A549 (cell line): ENCODE measurements at regions not wholly inside any gene's neighbourhood (a gene's known extent, or its start where the extent isn't known, plus 50 kb on each side); places are given as distances from the start of the nearest gene placed in this dataset.

Experiments
- ATAC-seq, 2 experiments: fragments of 200-7000 bp in 1 of 2; fragments of >200 bp in 1 of 2; cut with Nextera tagmentation in 1 of 2; cut with Tn5 transposase in 1 of 2; 3 replicates each; pipeline versions ENCODE4 v1.8.0 to v1.9.1; 2018 to 2020; ENCODE audit warnings: mild to moderate bottlenecking in 1 of 2, moderate library complexity in 1 of 2
- CTCF ChIA-PET: fragments of 300-600 bp; sonication (Branson Sonifier 250); formaldehyde crosslinking; extraction: SDS; loops from one replicate; lab custom pipeline; 2021; ENCODE audit warnings: antibody characterized with exemption, inconsistent platforms; lab: Yijun Ruan, JAX
- POLR2A ChIA-PET: fragments of 350-600 bp; formaldehyde crosslinking; extraction: SDS; loops from one replicate; lab custom pipeline; 2021; ENCODE audit warnings: antibody characterized with exemption, inconsistent platforms; lab: Yijun Ruan, JAX
- DNase-seq, 2 experiments: peaks; one replicate each; pipeline versions ENCODE4 v3.0.0 to v3.0.0-alpha.2; 2011 to 2016; ENCODE audit warnings: low read depth in 1 of 2, low spot score in 1 of 2
- FAIRE-seq: peaks from 2 replicates; lab custom pipeline; 2011; peaks lifted over from hg19 to GRCh38; lab: Jason Lieb, UNC
- H3K27ac ChIP-seq, 2 experiments: fragments of >200 bp; sonication (Bioruptor Twin); formaldehyde crosslinking; 3 replicates each; pipeline ENCODE4 v1.5.1; 2016 to 2017
- H3K4me1 ChIP-seq: fragments of >200 bp; sonication (Bioruptor Twin); formaldehyde crosslinking; 3 replicates; pipeline ENCODE4 v1.6.1; 2016
- H3K4me2 ChIP-seq: fragments of >200 bp; sonication (Bioruptor Twin); formaldehyde crosslinking; 3 replicates; pipeline ENCODE4 v1.6.1; 2016
- H3K4me3 ChIP-seq: fragments of >200 bp; sonication (Bioruptor Twin); formaldehyde crosslinking; 3 replicates; pipeline ENCODE4 v1.5.1; 2016
- H3K9me3 ChIP-seq: fragments of >200 bp; sonication (Bioruptor Twin); formaldehyde crosslinking; 3 replicates; pipeline ENCODE4 v1.6.1; 2016
- CBX2 ChIP-seq: fragments of 200-600 bp; sonication (generic); IDR thresholded peaks from 2 replicates; pipeline ENCODE4 v1.6.1; 2016; ENCODE audit warnings: low read depth, mild to moderate bottlenecking, borderline replicate concordance
- ELK1 ChIP-seq: fragments of 150-350 bp; IDR thresholded peaks from 2 replicates; pipeline ENCODE4 v1.6.1; 2014; ENCODE audit warnings: low read depth, mild to moderate bottlenecking, low read length
- EP300 ChIP-seq, 2 experiments: fragments of >200 bp; sonication (Bioruptor Twin); formaldehyde crosslinking; IDR thresholded peaks; 2 replicates in 1 of 2; 3 replicates in 1 of 2; pipeline ENCODE4 v1.6.1; 2016 to 2017
- ESRRA ChIP-seq: fragments of 150-350 bp; IDR thresholded peaks from 2 replicates; pipeline ENCODE4 v1.6.1; 2014; ENCODE audit warnings: mild to moderate bottlenecking, low read length, borderline replicate concordance
- FOSB ChIP-seq: fragments of 250-450 bp; sonication (Bioruptor Pico); IDR thresholded peaks from 2 replicates; pipeline ENCODE4 v1.5.0; 2020; ENCODE audit warnings: mild to moderate bottlenecking, moderate library complexity
- HDAC2 ChIP-seq: fragments of 200-600 bp; sonication (generic); IDR thresholded peaks from 2 replicates; pipeline ENCODE4 v1.6.1; 2016
- HEYL ChIP-seq: fragments of 250-450 bp; sonication (Bioruptor Pico); IDR thresholded peaks from 2 replicates; pipeline ENCODE4 v1.8.0; 2021; ENCODE audit warnings: mild to moderate bottlenecking, moderate library complexity
- JUN ChIP-seq, 2 experiments: fragments of >200 bp; sonication (Bioruptor Twin); formaldehyde crosslinking; IDR thresholded peaks; 2 replicates in 1 of 2; 3 replicates in 1 of 2; pipeline ENCODE4 v1.6.1; 2016 to 2017
- MAZ ChIP-seq: fragments of 150-350 bp; IDR thresholded peaks from 2 replicates; pipeline ENCODE4 v1.6.1; 2014; ENCODE audit warnings: antibody characterized with exemption, low read depth, low read length, borderline replicate concordance
- NPAS2 ChIP-seq: fragments of 250-450 bp; sonication (Bioruptor Pico); IDR thresholded peaks from 2 replicates; pipeline ENCODE4 v1.8.0; 2022; ENCODE audit warnings: mild to moderate bottlenecking, moderate library complexity, borderline replicate concordance
- NR3C1 ChIP-seq: fragments of >200 bp; sonication (Bioruptor Twin); formaldehyde crosslinking; IDR thresholded peaks from 3 replicates; pipeline ENCODE4 v1.6.1; 2017
- PBX3 ChIP-seq: IDR thresholded peaks from 2 replicates; pipeline ENCODE4 v1.6.1; 2012
- PHF8 ChIP-seq: fragments of 200-600 bp; sonication (generic); IDR thresholded peaks from 2 replicates; pipeline ENCODE4 v1.6.1; 2016; ENCODE audit warnings: low read depth, mild to moderate bottlenecking, antibody characterized with exemption, moderate library complexity, borderline replicate concordance
- POLR2A ChIP-seq: IDR thresholded peaks from 2 replicates; pipeline ENCODE4 v1.6.1; 2012; ENCODE audit warnings: mild to moderate bottlenecking, low read length
- RAD21 ChIP-seq, 2 experiments: fragments of >200 bp in 1 of 2; sonication (Bioruptor Twin) in 1 of 2; formaldehyde crosslinking in 1 of 2; IDR thresholded peaks in 1 of 2; conservative IDR thresholded peaks in 1 of 2; 2 replicates in 1 of 2; 3 replicates in 1 of 2; pipeline ENCODE4 v1.6.1; 2012 to 2018; ENCODE audit warnings: inconsistent platforms in 1 of 2
- RCOR1 ChIP-seq: fragments of 150-350 bp; IDR thresholded peaks from 2 replicates; pipeline ENCODE4 v1.6.1; 2014; ENCODE audit warnings: antibody characterized with exemption, low read length, low read depth
- RFX5 ChIP-seq: fragments of 450-650 bp; IDR thresholded peaks from 2 replicates; pipeline ENCODE4 v1.7.1; 2014; ENCODE audit warnings: antibody characterized with exemption, mild to moderate bottlenecking, moderate library complexity
- RNF2 ChIP-seq: fragments of 200-600 bp; sonication (generic); IDR thresholded peaks from 2 replicates; pipeline ENCODE4 v1.6.1; 2016; ENCODE audit warnings: low read depth, mild to moderate bottlenecking, antibody characterized with exemption, moderate library complexity, borderline replicate concordance
- SMC3 ChIP-seq: fragments of >200 bp; sonication (Bioruptor Twin); formaldehyde crosslinking; IDR thresholded peaks from 3 replicates; pipeline ENCODE4 v1.6.1; 2018; ENCODE audit warnings: inconsistent platforms
- TFCP2L1 ChIP-seq: fragments of 250-450 bp; sonication (Bioruptor Pico); IDR thresholded peaks from 2 replicates; pipeline ENCODE4 v1.5.0; 2021; ENCODE audit warnings: mild to moderate bottlenecking
- TP53 ChIP-seq: fragments of 250-450 bp; sonication (Bioruptor Pico); IDR thresholded peaks from 2 replicates; pipeline ENCODE4 v1.5.0; 2021; ENCODE audit warnings: mild to moderate bottlenecking, moderate library complexity
- USF2 ChIP-seq: fragments of 450-650 bp; IDR thresholded peaks from 2 replicates; pipeline ENCODE4 v1.6.1; 2014; ENCODE audit warnings: antibody characterized with exemption
- ZSCAN20 ChIP-seq: fragments of 250-450 bp; sonication (Bioruptor Pico); IDR thresholded peaks from 2 replicates; pipeline ENCODE4 v1.8.0; 2022; ENCODE audit warnings: mild to moderate bottlenecking, moderate library complexity
- WGBS: methylation state at CpG from one replicate; pipeline ENCODE4 v1.1.6; 2017; ENCODE audit errors: missing lambda C conversion rate; 5-methylcytosine and 5-hydroxymethylcytosine counted together
- TF ChIP-seq, protein P1 (sequence below): fragments of 250-450 bp; sonication (Bioruptor Pico); IDR thresholded peaks from 2 replicates; pipeline ENCODE4 v1.5.0; 2021; ENCODE audit warnings: mild to moderate bottlenecking, moderate library complexity, borderline replicate concordance
- TF ChIP-seq, protein P2 (sequence below): IDR thresholded peaks from 2 replicates; pipeline ENCODE4 v1.6.1; 2012
- TF ChIP-seq, protein P3 (sequence below): fragments of >200 bp; sonication (Bioruptor Twin); formaldehyde crosslinking; IDR thresholded peaks from 3 replicates; pipeline ENCODE4 v1.6.1; 2016

GRCh38 chr1:59017501-59018231, 233.8 kb upstream of the JUN start:
- ChIA-PET POLR2A (no interaction called here), CTCF (no interaction called here)
- WGBS, result 94% methylated on average over 8 of the region's 8 CpGs
- DNase-seq (no peak), FAIRE-seq (no peak), ATAC-seq (no peak)
- H3K4me3 ChIP-seq, result no peak overlapping the region
- H3K4me1 ChIP-seq, result peaks cover 18% of the 10 kb centered on the region
- TF ChIP-seq PBX3 (no peak), EP300 (IDR thresholded peaks at IDR 0.05) (no peak), NR3C1 (no peak), MAZ (no peak), POLR2A (no peak), RFX5 (no peak), JUN (IDR thresholded peaks at IDR 0.05) (no peak), CBX2 (no peak), SMC3 (no peak), ESRRA (no peak), RAD21 (conservative IDR thresholded peaks at IDR 0.05 in 1 of 2, IDR thresholded peaks at IDR 0.05 in 1 of 2) (no peak), HDAC2 (no peak), ZSCAN20 (CRISPR knock-in tag) (no peak)
- TF ChIP-seq, protein P1, sequence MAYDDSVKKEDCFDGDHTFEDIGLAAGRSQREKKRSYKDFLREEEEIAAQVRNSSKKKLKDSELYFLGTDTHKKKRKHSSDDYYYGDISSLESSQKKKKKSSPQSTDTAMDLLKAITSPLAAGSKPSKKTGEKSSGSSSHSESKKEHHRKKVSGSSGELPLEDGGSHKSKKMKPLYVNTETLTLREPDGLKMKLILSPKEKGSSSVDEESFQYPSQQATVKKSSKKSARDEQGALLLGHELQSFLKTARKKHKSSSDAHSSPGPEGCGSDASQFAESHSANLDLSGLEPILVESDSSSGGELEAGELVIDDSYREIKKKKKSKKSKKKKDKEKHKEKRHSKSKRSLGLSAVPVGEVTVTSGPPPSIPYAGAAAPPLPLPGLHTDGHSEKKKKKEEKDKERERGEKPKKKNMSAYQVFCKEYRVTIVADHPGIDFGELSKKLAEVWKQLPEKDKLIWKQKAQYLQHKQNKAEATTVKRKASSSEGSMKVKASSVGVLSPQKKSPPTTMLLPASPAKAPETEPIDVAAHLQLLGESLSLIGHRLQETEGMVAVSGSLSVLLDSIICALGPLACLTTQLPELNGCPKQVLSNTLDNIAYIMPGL (CRISPR knock-in tag), result no peak
- H3K9me3 ChIP-seq, result no peaks in the 10 kb centered on the region
- H3K4me2 ChIP-seq, result no peak overlapping the region
- no peak overlapping the region for H3K27ac ChIP-seq

DNA sequence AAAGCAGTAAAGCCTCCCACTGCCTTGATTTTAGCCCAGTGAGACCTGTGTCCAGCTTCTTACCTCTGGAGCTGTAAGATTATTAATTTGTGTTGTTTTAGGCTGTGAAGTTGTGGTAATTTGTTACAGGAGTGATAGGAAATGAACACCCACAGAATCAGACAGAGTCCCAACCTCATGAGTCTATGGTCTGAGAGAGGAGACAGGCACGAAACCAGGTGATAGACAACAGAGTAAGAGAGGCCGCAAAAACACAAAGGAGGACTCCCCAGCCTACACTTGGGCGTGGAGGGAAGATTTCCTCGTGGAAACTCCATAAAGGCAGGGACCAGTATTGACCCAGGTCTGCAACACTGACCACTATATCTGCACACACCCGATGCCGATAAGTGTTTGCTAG, 234.6 kb upstream of the JUN start:
- Histone ChIP-seq H3K4me3 (no peak overlapping the region), H3K27ac (no peak overlapping the region), H3K9me3 (no peaks in the 10 kb centered on the region), H3K4me1 (peaks cover 18% of the 10 kb centered on the region), H3K4me2 (no peak overlapping the region)
- POLR2A ChIA-PET, result no interaction called here
- ATAC-seq (no peak), DNase-seq (no peak)
- WGBS, result 93% methylated on average over 6 of the region's 6 CpGs
- TF ChIP-seq USF2, result no peak
- TF ChIP-seq, all 56 proteins: peak for 0
- CTCF ChIA-PET, result no interaction called here
- no peak for FAIRE-seq

- 91% methylated on average over 7 of the region's 7 CpGs for WGBS
- H3K4me2 ChIP-seq, result no peak overlapping the region
- H3K27ac ChIP-seq, result no peak overlapping the region
- no peak overlapping the region for H3K4me3 ChIP-seq
- DNase-seq (no peak), ATAC-seq (no peak), FAIRE-seq (no peak)
- TF ChIP-seq MAZ, result no peak
- TF ChIP-seq RNF2, result no peak
- no peak for TF ChIP-seq RFX5
- TF ChIP-seq TP53 (CRISPR knock-in tag), result no peak
- TF ChIP-seq PHF8, result no peak
- no peak for TF ChIP-seq HEYL (CRISPR knock-in tag)
- TF ChIP-seq TFCP2L1, result no peak
- no peak for TF ChIP-seq SMC3
- TF ChIP-seq ZSCAN20 (CRISPR knock-in tag), result no peak
- TF ChIP-seq, protein P2, sequence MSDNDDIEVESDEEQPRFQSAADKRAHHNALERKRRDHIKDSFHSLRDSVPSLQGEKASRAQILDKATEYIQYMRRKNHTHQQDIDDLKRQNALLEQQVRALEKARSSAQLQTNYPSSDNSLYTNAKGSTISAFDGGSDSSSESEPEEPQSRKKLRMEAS, result no peak
- TF ChIP-seq FOSB, result no peak
- TF ChIP-seq ELK1, result no peak
- no peak for TF ChIP-seq RCOR1
- TF ChIP-seq, protein P3, sequence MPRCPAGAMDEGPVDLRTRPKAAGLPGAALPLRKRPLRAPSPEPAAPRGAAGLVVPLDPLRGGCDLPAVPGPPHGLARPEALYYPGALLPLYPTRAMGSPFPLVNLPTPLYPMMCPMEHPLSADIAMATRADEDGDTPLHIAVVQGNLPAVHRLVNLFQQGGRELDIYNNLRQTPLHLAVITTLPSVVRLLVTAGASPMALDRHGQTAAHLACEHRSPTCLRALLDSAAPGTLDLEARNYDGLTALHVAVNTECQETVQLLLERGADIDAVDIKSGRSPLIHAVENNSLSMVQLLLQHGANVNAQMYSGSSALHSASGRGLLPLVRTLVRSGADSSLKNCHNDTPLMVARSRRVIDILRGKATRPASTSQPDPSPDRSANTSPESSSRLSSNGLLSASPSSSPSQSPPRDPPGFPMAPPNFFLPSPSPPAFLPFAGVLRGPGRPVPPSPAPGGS, result no peak
- TF ChIP-seq NPAS2 (CRISPR knock-in tag), result no peak
- no peak for TF ChIP-seq USF2
- peaks cover 18% of the 10 kb centered on the region for H3K4me1 ChIP-seq
- H3K9me3 ChIP-seq, result no peaks in the 10 kb centered on the region
- ChIA-PET POLR2A (no interaction called here), CTCF (no interaction called here)
These were observed 235.0 kb upstream of the JUN start for GRCh38 chr1:59018860-59019259.
